ENCODE measurements at regions not wholly inside any gene's neighbourhood (a gene's known extent, or its start where the extent isn't known, plus 50 kb on each side); places are given as distances from the start of the nearest gene placed in this dataset.

DNA sequence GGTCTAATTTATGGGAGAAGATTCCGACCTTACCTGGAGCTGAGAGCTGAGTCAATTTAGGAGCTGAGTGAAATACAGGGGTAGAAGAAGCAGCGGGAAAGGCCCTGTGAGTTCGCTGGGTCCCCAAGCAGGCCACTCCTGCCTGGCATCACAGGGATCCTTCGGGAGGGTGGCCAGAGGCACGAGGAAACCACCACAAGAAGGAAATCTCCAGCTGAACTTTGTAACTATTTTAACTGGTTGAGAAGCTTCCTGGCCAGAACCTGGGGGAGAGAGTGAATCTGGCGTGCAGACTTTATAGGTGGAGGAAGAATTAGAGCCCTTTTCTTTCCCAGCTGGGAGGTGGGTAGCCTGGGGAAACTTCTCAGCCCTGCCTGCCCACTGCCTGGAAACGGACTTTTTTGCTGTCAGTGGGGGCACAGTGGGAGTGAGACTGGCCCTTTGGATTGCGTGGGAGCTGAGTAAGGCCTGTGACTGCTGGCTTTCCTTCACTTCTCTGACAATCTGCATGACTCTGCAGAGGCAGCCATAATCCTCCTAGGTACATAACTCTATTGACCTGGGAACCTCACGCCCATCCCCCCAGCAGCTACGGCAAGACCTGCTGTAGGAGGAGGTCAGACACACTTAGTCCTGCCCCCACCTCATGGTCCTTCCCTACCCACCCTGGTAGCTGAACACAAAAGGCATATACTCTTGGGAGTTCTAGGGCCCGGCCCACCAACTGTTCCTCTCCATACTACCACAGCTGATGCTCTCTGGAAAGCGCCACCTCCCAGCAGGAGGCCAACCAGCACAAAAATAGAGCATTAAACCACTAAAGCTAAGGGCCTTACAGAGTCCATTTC, 340.7 kb downstream of the CNTN3 start:
- DNase-seq (no peak), ATAC-seq (no peak)
- no peaks in the 10 kb centered on the region for H3K4me1 ChIP-seq
- TF ChIP-seq, protein P1, sequence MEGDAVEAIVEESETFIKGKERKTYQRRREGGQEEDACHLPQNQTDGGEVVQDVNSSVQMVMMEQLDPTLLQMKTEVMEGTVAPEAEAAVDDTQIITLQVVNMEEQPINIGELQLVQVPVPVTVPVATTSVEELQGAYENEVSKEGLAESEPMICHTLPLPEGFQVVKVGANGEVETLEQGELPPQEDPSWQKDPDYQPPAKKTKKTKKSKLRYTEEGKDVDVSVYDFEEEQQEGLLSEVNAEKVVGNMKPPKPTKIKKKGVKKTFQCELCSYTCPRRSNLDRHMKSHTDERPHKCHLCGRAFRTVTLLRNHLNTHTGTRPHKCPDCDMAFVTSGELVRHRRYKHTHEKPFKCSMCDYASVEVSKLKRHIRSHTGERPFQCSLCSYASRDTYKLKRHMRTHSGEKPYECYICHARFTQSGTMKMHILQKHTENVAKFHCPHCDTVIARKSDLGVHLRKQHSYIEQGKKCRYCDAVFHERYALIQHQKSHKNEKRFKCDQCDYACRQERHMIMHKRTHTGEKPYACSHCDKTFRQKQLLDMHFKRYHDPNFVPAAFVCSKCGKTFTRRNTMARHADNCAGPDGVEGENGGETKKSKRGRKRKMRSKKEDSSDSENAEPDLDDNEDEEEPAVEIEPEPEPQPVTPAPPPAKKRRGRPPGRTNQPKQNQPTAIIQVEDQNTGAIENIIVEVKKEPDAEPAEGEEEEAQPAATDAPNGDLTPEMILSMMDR (IDR thresholded peaks at IDR 0.05) = no peak
- intact Hi-C loops (cut with DNase I) = no loop called here
- H3K9me3 ChIP-seq = peaks cover 6% of the 10 kb centered on the region
- no peaks in the 10 kb centered on the region for H3K36me3 ChIP-seq (ENCODE audit: insufficient read depth in 1 of 2, low read depth in 1 of 2)
- no peak overlapping the region for H3K4me3 ChIP-seq
- no peaks in the 10 kb centered on the region for H3K27me3 ChIP-seq (ENCODE audit: insufficient read depth in 3 of 3, low read length in 2 of 3)
- 75 to 84% (median 78%) methylated on average over 12 of the region's 12 CpGs for WGBS, 3 donors
- H3K27ac ChIP-seq = no peak overlapping the region

DNA sequence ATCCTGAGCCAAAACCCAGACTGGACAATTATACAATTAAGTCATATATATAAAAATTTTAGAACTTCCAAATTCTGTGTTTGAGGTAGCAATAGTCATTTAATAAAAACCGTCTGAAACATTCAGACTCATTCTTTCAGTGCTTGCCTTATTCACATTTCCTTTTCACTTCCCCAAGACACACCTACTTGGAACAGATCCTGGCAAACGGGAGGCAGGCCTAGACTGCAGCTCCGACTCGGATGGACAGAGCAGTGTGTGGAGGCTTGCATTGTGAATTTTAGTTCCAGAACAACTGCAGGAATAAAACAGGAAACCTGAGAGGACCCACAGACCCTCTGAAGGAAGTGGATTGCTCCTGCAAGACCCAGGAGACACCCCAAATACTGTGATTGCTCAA, 341.4 kb downstream of the CNTN3 start:
- ATAC-seq (no peak), DNase-seq (no peak)
- Histone ChIP-seq H3K36me3 (ENCODE audit: insufficient read depth in 1 of 2, low read depth in 1 of 2) (no peaks in the 10 kb centered on the region), H3K4me1 (no peaks in the 10 kb centered on the region), H3K27me3 (ENCODE audit: insufficient read depth in 3 of 3, low read length in 2 of 3) (no peaks in the 10 kb centered on the region), H3K9me3 (peaks cover 6% of the 10 kb centered on the region), H3K4me3 (no peak overlapping the region), H3K27ac (no peak overlapping the region)
- TF ChIP-seq, protein P1 (IDR thresholded peaks at IDR 0.05) = no peak
- WGBS, 3 donors = 13 to 16% (median 14%) methylated on average over 4 of the region's 4 CpGs
- intact Hi-C loops (cut with DNase I) = no loop called here

DNA sequence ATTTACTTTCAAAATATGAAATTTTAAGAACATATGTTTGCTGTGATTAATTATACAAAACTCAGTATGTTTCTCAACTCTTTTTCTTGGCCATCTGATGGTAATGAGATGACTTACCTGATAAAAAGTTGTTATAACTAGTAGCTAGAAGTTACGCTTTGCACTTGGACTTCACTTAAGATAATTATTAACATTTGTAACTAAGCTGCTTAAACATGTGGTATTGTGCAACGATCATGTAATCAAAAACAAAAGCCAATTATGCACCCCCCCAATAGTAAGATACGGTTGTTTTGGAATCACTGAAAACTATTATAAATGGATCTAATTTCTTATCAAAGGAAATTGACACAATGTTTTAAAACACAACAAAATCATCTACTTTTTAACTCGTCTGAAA, 342.9 kb downstream of the CNTN3 start:
- no peaks in the 10 kb centered on the region for H3K27me3 ChIP-seq (ENCODE audit: insufficient read depth in 3 of 3, low read length in 2 of 3)
- H3K27ac ChIP-seq = no peak overlapping the region
- ATAC-seq (no peak), DNase-seq (no peak)
- TF ChIP-seq, protein P1 (IDR thresholded peaks at IDR 0.05) = no peak
- no peaks in the 10 kb centered on the region for H3K4me1 ChIP-seq
- WGBS, 3 donors = 63 to 77% (median 69%) methylated on average over 4 of the region's 4 CpGs
- no peaks in the 10 kb centered on the region for H3K36me3 ChIP-seq (ENCODE audit: insufficient read depth in 1 of 2, low read depth in 1 of 2)
- intact Hi-C loops (cut with DNase I) = no loop called here
- H3K4me3 ChIP-seq = no peak overlapping the region
- no peaks in the 10 kb centered on the region for H3K9me3 ChIP-seq

DNA sequence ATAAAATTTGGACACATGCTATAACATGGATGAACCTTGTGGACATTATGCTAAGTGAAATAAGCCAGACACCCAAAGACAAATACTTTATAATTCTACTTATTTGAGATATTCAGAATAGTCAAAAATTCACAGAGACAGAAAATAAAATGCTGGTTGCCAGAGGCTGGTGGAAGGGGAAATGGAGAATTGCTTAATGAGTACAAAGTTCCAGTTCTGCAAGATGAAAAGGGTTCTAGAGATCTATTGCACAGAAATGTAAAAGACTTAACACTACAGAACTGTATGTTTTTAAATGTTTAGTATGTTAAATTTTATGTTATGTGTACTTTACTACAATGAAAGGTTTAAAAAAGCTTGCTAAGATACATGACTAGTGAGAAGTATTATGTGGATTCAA, 344.8 kb downstream of the CNTN3 start:
- DNase-seq = no peak
- no peaks in the 10 kb centered on the region for H3K27me3 ChIP-seq (ENCODE audit: insufficient read depth in 3 of 3, low read length in 2 of 3)
- no peaks in the 10 kb centered on the region for H3K36me3 ChIP-seq (ENCODE audit: insufficient read depth in 1 of 2, low read depth in 1 of 2)
- H3K27ac ChIP-seq = no peak overlapping the region
- no peaks in the 10 kb centered on the region for H3K9me3 ChIP-seq
- intact Hi-C loops (cut with DNase I) = loop anchor here in 1 of 2 donors (5.0 kb wide), 2 partner anchors 903 to 1373 kb away; no protein-coding TSS in a partner anchor
- no peaks in the 10 kb centered on the region for H3K4me1 ChIP-seq
- H3K4me3 ChIP-seq = no peak overlapping the region
- no peak for ATAC-seq
- TF ChIP-seq, protein P1 (IDR thresholded peaks at IDR 0.05) = no peak

All from psoas muscle (tissue), 7 donors.